ENCODE measurements at regions not wholly inside any gene's neighbourhood (a gene's known extent, or its start where the extent isn't known, plus 50 kb on each side); places are given as distances from the start of the nearest gene placed in this dataset.

DNA sequence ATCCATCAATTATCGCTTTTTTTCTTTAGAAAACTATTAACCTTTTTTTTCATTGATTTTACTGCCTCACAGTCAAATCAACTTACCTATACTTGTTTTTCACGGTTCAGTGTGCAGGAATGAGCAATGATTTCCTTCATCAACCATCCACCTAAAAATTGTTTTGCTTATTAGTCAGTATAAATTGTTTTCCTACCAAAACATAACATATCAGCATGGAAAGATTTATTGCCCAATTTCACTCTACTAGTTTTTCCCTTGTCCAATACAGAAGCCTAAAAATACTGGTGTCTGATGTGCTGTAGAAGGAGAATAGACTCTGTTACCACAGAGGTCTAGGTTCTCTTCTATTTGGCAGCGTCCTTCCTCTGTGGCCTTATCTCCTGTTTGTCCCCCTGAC lies 558.2 kb upstream of the CITED2 start:
- intact Hi-C loops (cut with DNase I): no loop called here
- 90 to 93% (median 91%) methylated on average over 3 of the region's 3 CpGs for WGBS, 4 donors
- H3K4me3 ChIP-seq: no peak overlapping the region
- DNase-seq: no peak
- no peak overlapping the region for H3K27ac ChIP-seq
- H3K9me3 ChIP-seq: no peaks in the 10 kb centered on the region
- peaks cover 0 to 6% (median 0%) of the 10 kb centered on the region in 12 donors for H3K4me1 ChIP-seq
- H3K27me3 ChIP-seq: no peaks in the 10 kb centered on the region
- H3K36me3 ChIP-seq: no peaks in the 10 kb centered on the region
- ATAC-seq: no peak
- TF ChIP-seq POLR2A (IDR thresholded peaks at IDR 0.05): no peak
- TF ChIP-seq, protein P1, sequence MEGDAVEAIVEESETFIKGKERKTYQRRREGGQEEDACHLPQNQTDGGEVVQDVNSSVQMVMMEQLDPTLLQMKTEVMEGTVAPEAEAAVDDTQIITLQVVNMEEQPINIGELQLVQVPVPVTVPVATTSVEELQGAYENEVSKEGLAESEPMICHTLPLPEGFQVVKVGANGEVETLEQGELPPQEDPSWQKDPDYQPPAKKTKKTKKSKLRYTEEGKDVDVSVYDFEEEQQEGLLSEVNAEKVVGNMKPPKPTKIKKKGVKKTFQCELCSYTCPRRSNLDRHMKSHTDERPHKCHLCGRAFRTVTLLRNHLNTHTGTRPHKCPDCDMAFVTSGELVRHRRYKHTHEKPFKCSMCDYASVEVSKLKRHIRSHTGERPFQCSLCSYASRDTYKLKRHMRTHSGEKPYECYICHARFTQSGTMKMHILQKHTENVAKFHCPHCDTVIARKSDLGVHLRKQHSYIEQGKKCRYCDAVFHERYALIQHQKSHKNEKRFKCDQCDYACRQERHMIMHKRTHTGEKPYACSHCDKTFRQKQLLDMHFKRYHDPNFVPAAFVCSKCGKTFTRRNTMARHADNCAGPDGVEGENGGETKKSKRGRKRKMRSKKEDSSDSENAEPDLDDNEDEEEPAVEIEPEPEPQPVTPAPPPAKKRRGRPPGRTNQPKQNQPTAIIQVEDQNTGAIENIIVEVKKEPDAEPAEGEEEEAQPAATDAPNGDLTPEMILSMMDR (IDR thresholded peaks at IDR 0.05): no peak

DNA sequence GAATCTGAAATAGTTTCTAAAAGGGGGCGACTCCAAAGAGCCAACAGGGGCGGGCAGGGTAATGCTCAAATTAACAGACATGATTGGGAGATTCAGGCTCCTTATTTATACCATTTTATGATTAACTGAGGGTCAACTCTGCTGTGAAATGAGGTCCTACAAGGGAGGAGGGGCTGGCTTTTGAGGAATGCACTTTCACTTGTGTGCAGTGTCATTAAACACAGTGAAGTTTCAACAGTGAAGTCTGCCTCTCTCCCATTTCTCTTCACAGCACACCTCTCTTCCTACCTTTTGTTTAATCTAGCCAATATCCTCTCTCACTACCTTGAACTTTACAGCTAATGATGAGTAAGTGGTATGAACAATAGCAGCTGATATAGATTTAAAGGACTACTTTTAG lies 557.3 kb upstream of the CITED2 start:
- TF ChIP-seq, protein P1 (IDR thresholded peaks at IDR 0.05): no peak
- TF ChIP-seq POLR2A (IDR thresholded peaks at IDR 0.05): no peak
- Histone ChIP-seq H3K4me3 (no peak overlapping the region), H3K4me1 (peaks cover 0 to 12% (median 0%) of the 10 kb centered on the region in 12 donors), H3K36me3 (no peaks in the 10 kb centered on the region), H3K27ac (no peak overlapping the region), H3K9me3 (no peaks in the 10 kb centered on the region), H3K27me3 (no peaks in the 10 kb centered on the region)
- intact Hi-C loops (cut with DNase I): no loop called here
- 78 to 85% (median 84%) methylated on average over 2 of the region's 2 CpGs for WGBS, 4 donors
- DNase-seq (no peak), ATAC-seq (no peak)

DNA sequence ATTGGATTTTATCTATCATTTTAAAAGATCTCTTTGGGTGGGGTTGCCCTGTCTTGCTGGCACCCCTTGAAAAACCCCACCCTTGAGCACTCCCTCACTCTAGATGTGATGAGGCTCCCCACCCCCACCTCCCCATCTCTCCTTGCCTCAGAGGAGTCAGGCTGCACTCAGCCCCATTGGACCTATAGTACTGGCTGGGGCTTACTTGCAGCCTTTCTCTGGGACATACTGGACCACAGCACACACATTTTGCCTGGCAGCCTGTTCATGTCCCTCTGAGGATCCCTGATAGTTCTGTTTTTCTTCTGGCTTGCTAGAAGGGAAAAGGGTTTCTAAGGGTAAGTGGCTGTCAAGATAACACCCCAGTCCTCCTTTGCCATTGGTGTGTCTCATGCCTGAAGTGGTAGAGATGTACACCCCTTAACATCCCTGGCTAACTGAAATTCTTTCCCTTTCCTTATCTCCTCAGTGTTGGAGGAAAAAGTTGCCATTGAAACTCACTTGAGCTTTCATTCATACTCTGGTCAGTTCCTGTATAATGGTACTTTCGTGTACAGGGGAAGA lies 553.4 kb upstream of the CITED2 start:
- no peak overlapping the region for H3K27ac ChIP-seq
- intact Hi-C loops (cut with DNase I): no loop called here
- no peaks in the 10 kb centered on the region for H3K27me3 ChIP-seq
- H3K36me3 ChIP-seq: no peaks in the 10 kb centered on the region
- 37 to 46% (median 41%) methylated on average over 1 of the region's 1 CpG for WGBS, 4 donors
- H3K4me3 ChIP-seq: no peak overlapping the region
- TF ChIP-seq, protein P1 (IDR thresholded peaks at IDR 0.05): no peak
- no peak for TF ChIP-seq POLR2A (IDR thresholded peaks at IDR 0.05)
- H3K4me1 ChIP-seq: peaks cover 0 to 15% (median 2%) of the 10 kb centered on the region in 12 donors
- H3K9me3 ChIP-seq: no peaks in the 10 kb centered on the region
- DNase-seq (peak in 1 of 5 donors; percentile 26), ATAC-seq (peak; percentile 41 to 82 (median 54))

DNA sequence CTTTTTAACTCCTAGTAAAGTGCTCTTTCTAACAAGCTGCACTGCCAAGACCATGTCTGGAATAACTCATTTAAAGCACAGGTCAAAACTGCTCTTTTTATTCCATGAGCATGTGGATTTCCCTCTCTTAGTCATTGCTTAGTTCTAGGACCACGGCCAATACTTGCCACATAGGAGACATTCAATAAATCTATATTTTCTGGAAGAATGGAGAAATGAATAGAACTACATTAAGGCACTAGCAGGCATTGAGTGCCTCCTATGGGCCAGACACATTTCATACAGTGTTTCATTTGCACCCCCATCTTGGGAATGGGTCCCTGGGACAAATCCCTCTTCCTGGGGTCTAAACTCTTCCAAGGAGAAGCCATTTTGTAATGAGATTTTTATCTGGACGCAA lies 552.8 kb upstream of the CITED2 start:
- no peaks in the 10 kb centered on the region for H3K36me3 ChIP-seq

More for the DNA sequence above, 552.8 kb upstream of the CITED2 start:
- no peak overlapping the region for H3K4me3 ChIP-seq
- no peaks in the 10 kb centered on the region for H3K27me3 ChIP-seq
- TF ChIP-seq, protein P1 (IDR thresholded peaks at IDR 0.05): peak in 4 of 12 donors; percentile 9 to 19 (median 12)
- no peak for TF ChIP-seq POLR2A (IDR thresholded peaks at IDR 0.05)
- no peak overlapping the region for H3K27ac ChIP-seq
- no peaks in the 10 kb centered on the region for H3K9me3 ChIP-seq
- peaks cover 0 to 15% (median 2%) of the 10 kb centered on the region in 12 donors for H3K4me1 ChIP-seq
- 89 to 94% (median 91%) methylated on average over 2 of the region's 2 CpGs for WGBS, 4 donors
- intact Hi-C loops (cut with DNase I): no loop called here
- DNase-seq: no peak
- peak in 1 of 4 donors; percentile 26 for ATAC-seq

Measured in heart left ventricle (tissue), 16 donors.